ENCODE measurements at regions not wholly inside any gene's neighbourhood (a gene's known extent, or its start where the extent isn't known, plus 50 kb on each side); places are given as distances from the start of the nearest gene placed in this dataset.
"Not testable (repeated sequence)": the region's sequence is repeated elsewhere in the genome, so short reads cannot be mapped to it uniquely, and the experiment has no call there.

DNA sequence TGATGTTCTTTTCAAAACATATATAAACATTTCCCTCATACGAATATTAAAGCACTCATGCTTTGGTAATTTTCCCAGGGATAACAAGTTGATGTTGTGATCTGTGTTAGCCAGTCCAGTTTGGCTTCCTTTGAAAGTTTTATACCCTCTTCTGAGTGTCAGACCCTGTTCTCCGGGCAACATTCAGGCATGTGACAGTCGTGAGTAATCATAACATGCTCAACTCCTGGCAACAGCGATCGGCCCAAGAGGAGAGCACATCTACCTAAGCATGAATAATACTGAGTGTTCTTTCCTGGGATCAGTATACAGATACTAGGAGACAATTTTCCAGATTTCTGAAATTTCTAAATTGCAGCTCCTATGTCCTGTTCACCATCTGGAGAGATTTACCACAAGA, 1086.4 kb downstream of the CDH8 start:
- DNase-seq = no peak

DNA sequence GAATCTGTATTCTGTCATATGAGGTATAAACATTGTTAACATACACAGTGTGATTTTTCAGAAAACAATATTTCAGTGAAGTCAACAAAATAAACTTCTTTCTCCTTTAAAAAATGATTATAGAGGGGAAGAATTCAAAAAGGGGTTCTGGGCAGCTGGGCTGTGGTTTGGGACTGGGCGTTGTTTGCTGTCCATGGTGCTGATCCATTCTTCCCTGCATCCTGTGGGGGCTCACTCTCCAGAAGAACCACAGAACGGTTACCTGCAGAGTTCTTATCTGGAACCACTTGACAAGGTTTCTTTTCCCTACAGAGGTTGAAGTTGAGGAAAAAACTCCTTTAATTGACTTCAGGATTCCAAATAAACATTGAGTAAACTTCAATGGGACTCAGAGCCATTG, 1091.0 kb downstream of the CDH8 start:
- DNase-seq = peak; percentile 29

DNA sequence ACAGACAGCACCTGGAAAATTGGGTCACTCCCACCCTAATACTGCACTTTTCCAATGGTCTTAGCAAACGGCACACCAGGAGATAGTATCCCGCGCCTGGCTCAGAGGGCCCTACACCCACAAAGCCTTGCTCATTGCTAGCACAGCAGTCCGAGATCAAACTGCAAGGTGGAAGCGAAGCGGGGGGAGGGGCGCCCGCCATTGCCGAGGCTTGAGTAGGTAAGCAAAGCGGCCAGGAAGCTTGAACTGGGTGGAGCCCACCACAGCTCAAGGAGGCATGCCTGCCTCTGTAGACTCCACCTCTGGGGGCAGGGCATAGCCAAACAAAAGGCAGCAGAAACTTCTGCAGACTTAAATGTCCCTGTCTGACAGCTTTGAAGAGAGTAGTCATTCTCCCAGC, 1100.0 kb downstream of the CDH8 start:
- DNase-seq = not testable (repeated sequence)

DNA sequence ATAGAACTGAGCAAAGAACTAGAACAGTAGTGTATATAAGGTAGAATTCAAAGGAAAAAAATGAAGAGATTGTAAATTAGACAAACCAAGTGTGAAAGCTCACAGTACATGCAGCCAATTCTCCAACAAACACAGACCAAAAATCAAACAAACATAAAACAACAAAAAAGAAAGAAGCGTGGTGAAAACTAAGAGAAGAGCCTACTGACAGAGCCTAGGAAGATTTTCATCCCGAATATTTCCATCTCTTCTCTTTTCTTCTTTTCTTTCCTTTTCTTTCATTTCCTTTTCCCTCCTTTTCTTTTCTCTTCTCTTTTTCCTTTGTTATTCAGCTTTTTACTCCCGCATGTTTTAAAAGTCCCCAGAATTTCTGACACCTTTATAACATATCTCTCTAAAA, 1103.6 kb downstream of the CDH8 start:
- no peak for DNase-seq

DNA sequence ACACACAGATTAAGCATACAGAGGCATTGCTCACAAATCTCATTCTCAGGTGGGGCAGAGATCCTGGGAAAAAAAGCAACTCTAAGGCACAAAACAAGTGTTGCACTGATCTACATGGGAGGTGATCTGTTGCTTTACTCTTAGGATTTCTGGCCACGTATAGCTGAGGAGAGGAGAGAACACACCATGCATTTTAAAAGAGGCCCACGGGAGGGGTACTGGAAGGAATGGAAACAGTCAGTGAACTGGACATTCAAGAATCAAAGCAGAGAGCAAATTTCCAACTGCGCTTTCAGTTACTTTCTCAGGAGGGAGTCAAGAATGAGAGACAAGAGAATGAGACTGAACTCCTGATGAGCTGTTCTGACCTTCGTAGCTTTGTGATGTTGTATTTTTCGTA, 1105.9 kb downstream of the CDH8 start:
- no peak for DNase-seq

DNA sequence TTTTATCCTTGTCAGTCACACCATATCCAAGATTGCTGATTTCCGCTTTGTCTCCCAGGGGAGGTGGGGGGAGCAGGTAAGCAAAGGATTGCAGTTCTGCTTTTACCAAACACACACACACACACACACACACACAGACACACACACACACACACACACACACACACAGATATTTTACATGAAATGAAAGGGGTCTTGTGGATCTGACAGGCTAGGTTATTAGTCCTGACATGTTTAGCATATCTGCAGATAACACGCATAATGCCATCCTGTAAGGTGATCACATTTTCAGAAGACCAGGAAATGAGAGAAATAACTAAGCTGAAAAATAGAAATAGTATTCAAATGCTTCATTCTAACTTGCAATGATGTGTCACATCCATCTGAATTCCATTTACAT, 1113.3 kb downstream of the CDH8 start:
- DNase-seq = no peak

DNA sequence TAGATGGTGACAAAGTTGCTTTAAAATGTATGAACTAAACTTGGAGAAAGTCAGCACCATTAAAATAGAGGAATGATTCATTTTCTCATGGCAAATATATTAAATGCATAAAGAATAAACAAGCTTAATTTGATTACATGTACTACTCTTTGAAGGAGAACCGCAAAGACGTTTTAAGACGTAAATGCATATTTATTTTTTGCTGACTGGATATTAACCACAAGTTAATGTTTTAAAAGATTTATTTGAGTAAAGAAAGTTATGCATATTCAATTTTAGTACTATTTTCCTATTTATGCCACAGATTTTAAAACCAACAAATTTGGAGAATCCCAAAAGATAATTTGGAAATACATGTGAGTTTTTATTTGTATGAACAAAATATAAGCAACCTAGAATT, 1121.9 kb downstream of the CDH8 start:
- DNase-seq = no peak

DNA sequence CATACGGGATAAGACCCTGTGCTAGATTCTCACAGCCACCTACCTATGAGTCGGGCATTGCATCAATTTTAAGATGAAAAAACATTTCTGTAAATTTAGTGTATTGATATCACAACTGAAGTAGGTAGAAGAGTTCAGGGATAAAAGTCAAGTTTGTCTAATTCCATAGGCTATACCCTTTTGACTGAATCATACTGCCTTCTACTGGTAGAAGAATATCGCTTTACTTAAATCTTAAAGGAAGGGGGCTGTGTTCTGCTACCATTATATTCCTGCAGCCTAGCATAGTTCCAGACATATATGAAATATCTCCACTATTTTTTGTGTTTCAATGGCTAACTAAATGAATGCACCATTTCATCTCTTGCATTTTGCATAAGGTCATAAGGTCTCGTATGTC, 1128.6 kb downstream of the CDH8 start:
- peak; percentile 1 for DNase-seq

DNA sequence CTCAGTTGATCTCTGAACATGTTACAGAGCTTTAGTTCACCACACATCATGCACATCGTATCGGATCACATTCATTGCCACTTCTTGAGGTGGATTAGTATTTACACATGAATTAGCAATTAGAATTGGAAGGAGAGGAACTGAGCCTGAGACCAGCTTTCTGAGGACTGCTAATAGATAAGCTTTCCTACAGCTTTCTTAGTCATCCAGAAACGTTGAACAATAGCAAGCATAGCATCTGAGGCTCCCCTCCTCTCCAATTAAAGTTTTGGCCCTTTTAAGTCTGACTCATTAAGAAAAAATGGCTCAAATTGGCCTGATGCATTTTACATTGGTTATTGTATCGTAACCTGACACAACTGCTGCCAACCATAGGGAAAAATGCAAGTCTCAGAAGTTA, 1130.4 kb downstream of the CDH8 start:
- DNase-seq = peak; percentile 43

DNA sequence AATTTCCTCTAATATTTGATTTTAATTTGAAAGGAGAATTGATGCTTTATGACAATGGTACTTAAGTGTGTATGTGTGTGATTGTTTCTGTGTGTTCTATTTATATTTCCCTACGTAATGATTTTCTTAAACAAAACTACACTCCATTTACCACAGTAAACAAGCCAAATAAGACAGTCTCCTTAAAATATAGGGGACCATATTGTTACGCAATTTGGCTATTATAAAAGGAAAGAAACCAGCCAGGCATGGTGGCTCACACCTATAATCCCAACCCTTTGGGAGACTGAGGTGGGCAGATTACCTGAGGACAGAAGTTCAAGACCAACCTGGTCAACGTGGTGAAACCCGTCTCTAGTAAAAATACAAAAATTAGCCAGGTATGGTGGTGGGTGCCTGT, 1134.1 kb downstream of the CDH8 start:
- no peak for DNase-seq

DNA sequence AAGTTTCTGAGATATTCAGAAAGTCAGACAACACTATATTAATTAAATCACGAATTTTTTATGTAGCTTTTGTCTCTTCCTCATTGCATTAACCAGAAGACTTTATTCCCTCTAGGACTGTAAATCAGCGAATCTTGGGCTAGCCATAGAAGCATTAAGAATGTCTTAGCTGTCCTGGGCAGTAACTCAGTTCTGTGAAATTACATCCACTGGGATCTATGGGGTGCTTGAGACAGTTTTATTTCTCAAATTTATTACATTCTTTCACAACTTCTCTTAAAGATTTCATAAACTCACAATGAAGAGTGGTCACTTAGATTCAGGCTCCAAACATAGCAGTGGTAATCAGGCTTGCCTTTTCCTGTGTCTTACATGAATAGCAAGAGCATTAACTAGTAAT, 1153.4 kb downstream of the CDH8 start:
- DNase-seq = no peak

DNA sequence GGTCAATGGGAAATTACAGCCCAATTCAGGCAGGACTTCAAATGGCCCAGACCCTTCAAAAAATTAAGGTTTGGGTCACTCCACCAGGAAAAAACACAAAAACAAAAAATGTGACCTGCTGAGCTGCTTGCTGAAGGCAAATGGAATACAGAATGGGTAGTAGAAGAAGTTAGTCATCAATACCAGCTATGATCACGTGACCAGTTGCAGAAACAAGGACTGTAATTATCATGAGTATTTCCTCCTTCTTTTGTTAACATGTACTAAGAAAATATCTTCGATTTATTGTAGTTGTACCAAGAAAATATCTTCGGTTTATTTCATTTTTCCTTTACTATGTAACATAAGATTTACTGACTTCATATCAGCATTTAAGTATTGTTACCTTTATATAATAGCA, 1183.6 kb downstream of the CDH8 start:
- no peak for DNase-seq

DNA sequence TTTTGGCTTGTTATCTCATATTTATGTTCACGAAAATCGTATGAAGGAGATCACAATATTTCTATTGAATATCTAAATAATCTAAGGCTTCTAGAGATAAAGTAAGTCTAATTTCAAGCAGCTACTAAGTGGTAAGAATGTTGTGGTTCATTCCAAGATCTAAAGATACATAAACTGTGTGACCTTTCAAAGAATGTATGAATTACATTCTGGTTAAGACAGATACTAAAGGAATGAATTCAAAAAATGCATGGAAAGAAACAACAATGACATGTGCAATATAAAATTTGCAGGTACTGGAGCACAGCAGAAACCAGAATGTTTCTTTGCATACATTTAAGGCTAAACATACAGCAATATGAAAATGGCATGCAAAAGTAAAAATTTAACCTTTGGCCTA, 1214.6 kb downstream of the CDH8 start:
- peak; percentile 16 for DNase-seq

DNA sequence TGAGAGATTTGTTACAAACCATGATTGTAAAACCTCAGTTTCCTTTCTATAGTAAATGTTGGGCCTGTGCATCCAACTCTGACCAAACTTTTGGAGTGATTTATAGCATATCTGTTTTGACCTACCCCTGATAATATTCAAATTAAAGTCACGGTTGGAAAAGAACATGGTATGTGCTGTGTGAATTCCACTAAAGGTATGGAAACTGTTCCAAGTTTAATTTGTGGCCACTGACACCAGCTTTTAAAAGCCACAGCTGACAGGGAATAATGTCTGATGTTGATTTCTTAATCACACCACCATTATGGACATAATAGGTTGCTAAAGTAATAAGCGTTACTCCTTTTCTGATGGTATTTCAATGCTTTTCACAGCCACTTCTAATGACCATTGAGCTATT, 1215.9 kb downstream of the CDH8 start:
- no peak for DNase-seq

DNA sequence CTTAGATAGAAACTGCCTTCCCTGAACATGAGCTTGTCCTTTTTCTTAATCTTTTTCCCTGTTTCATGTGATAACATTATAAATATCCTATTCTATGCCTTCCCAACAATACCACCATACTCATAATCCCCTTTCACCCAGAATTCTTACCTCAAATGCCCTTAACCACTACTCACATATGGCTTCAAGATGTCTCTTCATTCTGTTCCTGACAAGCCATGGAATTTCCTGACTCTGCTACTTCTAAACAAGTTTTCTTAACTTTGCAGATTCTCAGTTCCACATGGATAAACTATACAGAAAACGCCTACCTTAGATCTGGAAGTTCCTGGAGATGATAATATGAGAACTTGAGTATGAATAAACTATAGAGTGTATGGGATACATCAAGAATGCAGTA, 1217.8 kb downstream of the CDH8 start:
- no peak for DNase-seq

DNA sequence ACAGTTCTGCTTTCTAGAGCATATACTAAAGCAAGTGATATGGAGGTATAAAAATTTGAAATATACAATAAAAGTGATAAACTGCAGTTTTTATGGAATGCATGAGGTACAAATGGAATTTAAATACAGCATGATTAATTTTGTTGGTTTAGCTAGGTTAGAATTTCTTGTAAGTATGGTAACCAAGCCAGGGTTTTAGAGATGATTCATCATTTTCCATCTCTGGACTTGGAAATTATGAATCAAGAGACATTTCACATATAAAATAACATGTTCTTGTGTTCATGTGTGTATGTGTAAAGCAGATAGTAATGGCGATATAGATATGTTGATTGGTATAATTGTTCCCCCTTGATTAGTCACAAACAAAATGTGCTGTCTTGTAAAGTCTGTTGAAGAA, 1219.8 kb downstream of the CDH8 start:
- peak; percentile 27 for DNase-seq

DNA sequence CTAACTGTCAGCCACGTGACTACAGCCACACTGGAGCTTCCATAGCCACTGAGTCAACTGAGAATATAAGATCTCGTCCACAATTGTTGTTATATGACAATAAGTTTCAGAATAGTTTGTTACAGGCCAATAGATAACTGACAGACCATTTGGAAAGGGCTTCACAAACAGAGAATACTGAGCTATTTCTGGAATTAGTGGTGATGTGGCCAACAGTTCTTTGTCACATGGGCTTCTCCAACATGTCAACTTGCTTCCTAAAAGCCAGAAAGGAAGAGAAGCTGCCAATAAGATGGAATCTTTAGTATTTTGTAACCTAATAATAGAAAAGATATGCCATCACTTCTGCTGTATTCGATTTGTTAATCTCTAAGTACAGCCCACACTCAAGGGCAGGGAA, 1220.4 kb downstream of the CDH8 start:
- no peak for DNase-seq

DNA sequence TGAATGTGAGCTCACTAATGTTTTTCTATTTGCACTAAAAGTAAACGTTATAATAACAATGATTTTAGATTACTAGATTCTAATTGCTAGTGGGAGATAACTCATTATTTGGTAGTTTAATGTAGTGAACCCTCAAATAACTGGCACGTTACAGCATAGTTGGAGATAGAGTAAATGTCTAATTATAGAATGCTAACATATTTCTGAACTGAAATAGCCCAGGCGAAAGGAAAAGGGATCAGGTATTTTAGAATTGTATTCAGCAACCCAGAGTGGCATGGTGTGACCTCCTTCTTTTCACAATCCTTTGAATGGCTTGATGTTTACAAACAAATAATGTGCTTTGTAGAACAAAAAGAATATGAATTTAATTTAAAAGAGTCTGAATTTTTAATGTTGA, 1221.2 kb downstream of the CDH8 start:
- DNase-seq = no peak

DNA sequence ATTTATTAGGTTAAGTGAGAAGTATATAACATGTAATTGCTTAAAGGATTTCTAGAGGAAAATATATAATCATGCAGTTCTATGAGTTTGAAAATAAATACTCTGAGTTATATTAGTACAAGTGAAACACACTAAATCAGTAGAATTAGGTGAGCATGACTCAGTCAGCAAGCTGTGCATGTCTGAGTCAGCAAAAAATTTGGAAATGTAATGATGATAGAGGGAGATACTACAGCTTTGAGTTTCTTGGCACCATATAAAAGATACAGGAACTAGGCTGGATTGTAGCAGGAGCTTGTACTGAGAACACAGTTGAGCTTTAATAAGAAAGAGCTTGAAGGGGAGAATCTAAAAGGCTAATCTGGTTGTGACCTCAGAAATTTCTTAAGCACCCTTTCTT, 1224.6 kb downstream of the CDH8 start:
- no peak for DNase-seq

DNA sequence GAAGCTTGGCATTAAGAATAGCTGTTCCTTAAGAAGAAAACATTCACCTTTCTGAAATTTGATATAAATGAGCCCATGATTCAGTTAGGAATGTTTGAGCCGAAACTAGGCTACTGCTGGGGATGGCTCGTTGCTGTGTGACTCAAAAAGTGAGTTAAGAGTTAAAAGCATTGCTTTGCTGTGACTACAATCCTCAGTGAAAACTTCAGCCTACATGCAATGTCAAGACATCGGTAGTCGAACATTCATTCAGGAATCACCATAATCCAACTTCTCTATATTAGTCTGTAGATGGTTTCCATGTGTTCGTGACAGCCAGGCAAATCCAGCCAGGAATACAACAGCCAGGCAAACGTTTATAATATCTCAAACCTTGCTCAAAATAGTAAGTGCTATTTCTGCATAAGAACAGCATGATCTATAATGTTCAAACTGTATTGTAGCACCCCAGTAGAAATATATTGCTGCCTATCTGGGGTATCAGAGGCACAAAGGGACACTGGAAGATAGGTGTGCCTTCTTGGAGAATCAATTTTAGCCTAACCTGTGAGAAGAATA, 1225.1 kb downstream of the CDH8 start:
- DNase-seq = peak; percentile 60

DNA sequence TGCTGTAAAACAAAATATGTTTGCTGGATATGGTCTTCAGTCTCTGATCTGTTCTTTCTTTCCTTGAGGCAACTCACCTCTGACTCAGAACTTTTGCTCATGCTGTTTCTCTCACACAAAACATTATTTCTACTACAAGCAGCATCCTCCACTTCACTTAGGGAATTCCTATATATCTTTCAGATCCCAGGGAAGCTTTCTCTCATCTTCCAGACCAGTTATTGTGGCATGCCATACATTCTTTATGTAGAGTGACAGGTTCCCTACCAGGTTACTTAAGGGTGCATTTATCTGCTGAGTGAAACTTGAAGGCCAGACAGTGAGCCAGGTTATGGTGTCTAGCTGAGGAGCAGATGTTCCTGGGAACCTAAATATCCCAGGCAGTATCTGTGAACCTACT, 1226.0 kb downstream of the CDH8 start:
- DNase-seq = peak; percentile 5

DNA sequence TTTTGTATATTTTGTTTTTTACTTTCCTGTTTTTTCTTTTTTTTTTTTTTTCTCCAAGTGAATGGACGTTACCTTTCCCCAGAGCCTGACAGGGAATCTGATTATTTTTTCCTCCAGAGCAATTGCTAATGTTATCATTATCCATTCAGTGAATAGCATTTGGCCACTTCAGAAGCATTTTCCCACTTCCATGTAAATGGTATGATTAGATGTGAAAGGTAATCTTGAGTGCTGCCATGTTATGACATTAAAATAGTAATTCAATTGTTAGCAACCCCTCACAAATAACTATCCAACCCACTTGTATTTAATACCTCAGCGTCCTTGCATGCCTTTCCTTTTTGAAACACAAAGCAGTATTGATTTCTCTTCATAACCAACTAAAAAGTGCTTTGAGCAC, 1243.8 kb downstream of the CDH8 start:
- no peak for DNase-seq

DNA sequence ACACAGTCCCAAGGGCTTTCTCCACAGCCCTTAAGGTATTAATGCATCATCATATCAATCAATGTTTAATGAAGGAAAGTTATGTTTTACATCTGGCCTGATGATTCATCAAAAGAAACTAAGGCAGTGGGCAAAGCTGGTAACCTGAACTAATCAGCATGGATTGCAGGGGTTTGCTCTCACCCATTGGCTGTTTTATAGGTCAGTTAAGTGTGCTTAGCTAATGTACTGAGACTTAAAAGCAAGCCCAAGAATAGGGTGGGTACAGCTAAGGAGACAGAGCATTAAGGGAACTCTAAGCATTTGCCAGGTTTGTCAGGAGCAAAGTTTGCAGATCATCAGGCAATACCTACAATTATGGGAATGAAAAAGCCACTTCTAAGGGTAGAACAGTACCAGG, 1247.6 kb downstream of the CDH8 start:
- DNase-seq = no peak

DNA sequence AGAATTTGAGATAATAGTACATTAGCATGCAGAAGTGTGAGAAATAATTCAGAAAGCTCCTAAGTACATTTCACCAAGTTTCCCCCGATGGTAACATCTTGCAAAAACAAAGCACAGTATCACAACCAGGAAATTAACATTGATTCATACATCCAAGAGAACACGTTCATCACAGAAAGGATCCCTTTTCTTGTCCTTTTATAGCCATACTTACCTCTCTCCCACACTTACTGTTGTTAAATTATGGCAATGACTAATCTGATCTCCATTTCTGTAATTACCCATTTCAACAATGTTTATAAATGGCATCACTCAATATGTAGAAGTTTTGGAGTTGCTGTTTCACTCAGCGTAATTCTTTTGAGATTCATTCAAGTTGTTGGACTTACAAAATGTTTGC, 1260.0 kb downstream of the CDH8 start:
- DNase-seq = peak; percentile 71

DNA sequence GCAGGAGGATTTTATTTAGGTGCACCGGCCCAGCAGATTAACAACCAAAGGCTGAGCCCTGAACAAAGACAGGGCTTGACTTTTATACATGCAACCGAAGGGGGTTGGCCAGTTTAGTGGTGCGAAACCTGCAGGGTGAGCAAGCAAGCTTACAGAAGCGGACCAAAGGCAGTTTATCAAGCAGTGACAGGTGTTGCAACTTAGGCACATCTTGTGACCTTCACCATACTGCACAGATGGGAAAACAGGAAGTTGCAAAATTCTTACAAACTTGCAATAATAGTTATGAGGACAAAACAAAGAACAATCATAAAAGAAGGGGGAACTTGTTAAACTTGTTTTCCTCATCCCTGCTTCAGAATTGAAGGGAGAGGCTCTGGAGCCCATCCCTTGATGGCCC, 1265.1 kb downstream of the CDH8 start:
- no peak for DNase-seq

DNA sequence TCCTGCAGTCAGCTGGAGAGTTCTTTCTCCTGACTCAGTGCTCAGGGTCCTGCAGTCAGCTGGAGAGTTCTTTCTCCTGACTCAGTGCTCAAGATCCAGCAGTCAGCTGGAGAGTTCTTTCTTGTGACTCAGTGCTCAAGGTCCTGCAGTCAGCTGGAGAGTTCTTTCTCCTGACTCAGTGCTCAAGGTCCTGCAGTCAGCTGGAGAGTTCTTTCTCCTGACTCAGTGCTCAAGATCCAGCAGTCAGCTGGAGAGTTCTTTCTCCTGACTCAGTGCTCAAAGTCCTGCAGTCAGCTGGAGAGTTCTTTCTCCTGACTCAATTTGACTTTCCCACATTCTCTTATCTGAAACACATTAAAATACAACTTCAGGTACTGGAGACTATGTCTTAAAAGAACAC, 1265.9 kb downstream of the CDH8 start:
- peak; percentile 73 for DNase-seq
